ENCODE measurements at regions not wholly inside any gene's neighbourhood (a gene's known extent, or its start where the extent isn't known, plus 50 kb on each side); places are given as distances from the start of the nearest gene placed in this dataset.

DNA sequence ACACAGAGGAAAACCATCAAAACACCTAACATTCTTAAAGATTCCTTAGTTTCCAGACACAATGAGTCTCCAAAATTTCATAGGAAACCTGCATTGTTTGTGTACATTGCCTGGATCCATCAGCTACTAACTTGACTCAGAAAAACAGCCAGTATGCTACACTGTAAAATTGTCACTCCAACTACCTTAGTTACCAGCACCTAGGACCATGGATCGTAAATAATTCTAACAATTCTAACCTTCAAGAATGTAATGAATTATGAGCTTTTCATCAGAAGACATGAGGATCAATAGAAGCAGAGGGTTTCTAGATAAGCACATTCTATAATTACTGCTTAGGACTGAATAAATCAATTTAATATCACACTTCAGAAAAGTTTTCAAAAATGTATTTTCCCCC lies 851.5 kb downstream of the SORCS1 start:
- TF ChIP-seq, protein P1, sequence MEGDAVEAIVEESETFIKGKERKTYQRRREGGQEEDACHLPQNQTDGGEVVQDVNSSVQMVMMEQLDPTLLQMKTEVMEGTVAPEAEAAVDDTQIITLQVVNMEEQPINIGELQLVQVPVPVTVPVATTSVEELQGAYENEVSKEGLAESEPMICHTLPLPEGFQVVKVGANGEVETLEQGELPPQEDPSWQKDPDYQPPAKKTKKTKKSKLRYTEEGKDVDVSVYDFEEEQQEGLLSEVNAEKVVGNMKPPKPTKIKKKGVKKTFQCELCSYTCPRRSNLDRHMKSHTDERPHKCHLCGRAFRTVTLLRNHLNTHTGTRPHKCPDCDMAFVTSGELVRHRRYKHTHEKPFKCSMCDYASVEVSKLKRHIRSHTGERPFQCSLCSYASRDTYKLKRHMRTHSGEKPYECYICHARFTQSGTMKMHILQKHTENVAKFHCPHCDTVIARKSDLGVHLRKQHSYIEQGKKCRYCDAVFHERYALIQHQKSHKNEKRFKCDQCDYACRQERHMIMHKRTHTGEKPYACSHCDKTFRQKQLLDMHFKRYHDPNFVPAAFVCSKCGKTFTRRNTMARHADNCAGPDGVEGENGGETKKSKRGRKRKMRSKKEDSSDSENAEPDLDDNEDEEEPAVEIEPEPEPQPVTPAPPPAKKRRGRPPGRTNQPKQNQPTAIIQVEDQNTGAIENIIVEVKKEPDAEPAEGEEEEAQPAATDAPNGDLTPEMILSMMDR (IDR thresholded peaks at IDR 0.05), result no peak
- no peak for TF ChIP-seq POLR2A (IDR thresholded peaks at IDR 0.05)

Measured in right lobe of liver (tissue), 4 donors.